SU-DHL-6 (cell line): ENCODE measurements at regions not wholly inside any gene's neighbourhood (a gene's known extent, or its start where the extent isn't known, plus 50 kb on each side); places are given as distances from the start of the nearest gene placed in this dataset.

Experiments
- EZH2phosphoT487 ChIP-seq: fragments of 200-600 bp; sonication (generic), shearing (Covaris generic); conservative IDR thresholded peaks from 2 replicates; pipeline ENCODE4 v1.6.1; 2018; ENCODE audit warnings: mild to moderate bottlenecking, antibody characterized with exemption, low read length, moderate library complexity, mixed read lengths
- TF ChIP-seq, protein P1 (sequence below): fragments of 200-600 bp; sonication (generic); IDR thresholded peaks from one replicate; pipeline ENCODE4 v1.5.1; 2017; ENCODE audit warnings: antibody characterized with exemption, mild to moderate bottlenecking, low read length, moderate library complexity; ENCODE audit not compliant: insufficient read depth, poor library complexity, severe bottlenecking

DNA sequence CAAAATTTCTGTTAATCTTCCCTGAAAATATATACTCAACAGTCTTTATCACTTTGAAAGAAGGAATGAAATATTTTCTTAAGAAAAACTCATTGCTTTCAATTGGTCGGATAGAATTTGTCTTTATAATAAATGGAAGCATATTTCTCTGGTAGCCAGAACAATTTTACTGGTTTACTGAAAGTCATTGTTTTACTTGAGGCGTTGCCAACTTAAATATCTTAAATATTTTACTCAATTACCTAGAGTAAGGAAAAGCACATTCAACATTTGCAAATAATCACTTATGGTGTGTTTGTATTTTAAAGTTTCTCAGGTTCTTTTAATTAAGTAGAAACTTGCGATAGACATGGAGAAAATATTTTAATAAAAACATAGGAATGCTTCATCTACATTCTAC lies 1181.7 kb downstream of the EFNA5 start:
- TF ChIP-seq, protein P1, sequence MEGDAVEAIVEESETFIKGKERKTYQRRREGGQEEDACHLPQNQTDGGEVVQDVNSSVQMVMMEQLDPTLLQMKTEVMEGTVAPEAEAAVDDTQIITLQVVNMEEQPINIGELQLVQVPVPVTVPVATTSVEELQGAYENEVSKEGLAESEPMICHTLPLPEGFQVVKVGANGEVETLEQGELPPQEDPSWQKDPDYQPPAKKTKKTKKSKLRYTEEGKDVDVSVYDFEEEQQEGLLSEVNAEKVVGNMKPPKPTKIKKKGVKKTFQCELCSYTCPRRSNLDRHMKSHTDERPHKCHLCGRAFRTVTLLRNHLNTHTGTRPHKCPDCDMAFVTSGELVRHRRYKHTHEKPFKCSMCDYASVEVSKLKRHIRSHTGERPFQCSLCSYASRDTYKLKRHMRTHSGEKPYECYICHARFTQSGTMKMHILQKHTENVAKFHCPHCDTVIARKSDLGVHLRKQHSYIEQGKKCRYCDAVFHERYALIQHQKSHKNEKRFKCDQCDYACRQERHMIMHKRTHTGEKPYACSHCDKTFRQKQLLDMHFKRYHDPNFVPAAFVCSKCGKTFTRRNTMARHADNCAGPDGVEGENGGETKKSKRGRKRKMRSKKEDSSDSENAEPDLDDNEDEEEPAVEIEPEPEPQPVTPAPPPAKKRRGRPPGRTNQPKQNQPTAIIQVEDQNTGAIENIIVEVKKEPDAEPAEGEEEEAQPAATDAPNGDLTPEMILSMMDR = no peak
- TF ChIP-seq EZH2phosphoT487 = no peak
